Mesendoderm (in vitro differentiated cells): ENCODE measurements at regions not wholly inside any gene's neighbourhood (a gene's known extent, or its start where the extent isn't known, plus 50 kb on each side); places are given as distances from the start of the nearest gene placed in this dataset. TPM values are rescaled to one million over a fixed set of nuclear protein-coding genes. Genes with fewer than 3 reads are reported as not detected.

Experiments
- DNase-seq: peaks from one replicate; pipeline ENCODE4 v3.0.0; 2013
- H2AK5ac ChIP-seq: 2 replicates; pipeline ENCODE4 v1.6.1; 2013; ENCODE audit warnings: low read length, inconsistent platforms
- H2BK120ac ChIP-seq: 2 replicates; pipeline ENCODE4 v1.6.1; 2013; ENCODE audit warnings: low read depth, mild to moderate bottlenecking, low read length, moderate library complexity, mixed read lengths
- H2BK15ac ChIP-seq: replicated peaks from 2 replicates; pipeline ENCODE4 v1.6.1; 2013; ENCODE audit warnings: low read depth, mild to moderate bottlenecking, moderate library complexity
- H2BK5ac ChIP-seq: 2 replicates; pipeline ENCODE4 v1.6.1; 2013; ENCODE audit warnings: low read length, inconsistent platforms
- H3K18ac ChIP-seq: 2 replicates; pipeline ENCODE4 v1.6.1; 2013; ENCODE audit warnings: mild to moderate bottlenecking, low read length, mixed read lengths
- H3K23ac ChIP-seq: one replicate; pipeline ENCODE4 v1.6.1; 2013; ENCODE audit warnings: low read length
- H3K27ac ChIP-seq: 2 replicates; pipeline ENCODE4 v1.5.1; 2013; ENCODE audit warnings: low read depth, mild to moderate bottlenecking, inconsistent platforms, low read length, moderate library complexity
- H3K27me3 ChIP-seq: 2 replicates; pipeline ENCODE4 v1.6.1; 2013; ENCODE audit warnings: low read length, control low read depth, mild to moderate bottlenecking, inconsistent platforms; ENCODE audit not compliant: insufficient read depth, poor library complexity
- H3K36me3 ChIP-seq: 2 replicates; pipeline ENCODE4 v1.6.1; 2013; ENCODE audit warnings: low read length, inconsistent platforms; ENCODE audit not compliant: control insufficient read depth, insufficient read depth
- H3K4ac ChIP-seq: one replicate; pipeline ENCODE4 v1.6.1; 2013; ENCODE audit warnings: low read depth, mild to moderate bottlenecking, low read length, moderate library complexity
- H3K4me1 ChIP-seq: 2 replicates; pipeline ENCODE4 v1.6.1; 2013; ENCODE audit warnings: low read depth, low read length, inconsistent platforms; ENCODE audit not compliant: control insufficient read depth
- H3K4me2 ChIP-seq: 2 replicates; pipeline ENCODE4 v1.6.1; 2013; ENCODE audit warnings: low read length
- H3K4me3 ChIP-seq: 2 replicates; pipeline ENCODE4 v1.5.1; 2013; ENCODE audit warnings: mild to moderate bottlenecking, low read length
- H3K56ac ChIP-seq: one replicate; pipeline ENCODE4 v1.6.1; 2013; ENCODE audit warnings: low read length
- H3K79me1 ChIP-seq: 2 replicates; pipeline ENCODE4 v1.6.1; 2013; ENCODE audit warnings: low read length, inconsistent platforms
- H3K79me2 ChIP-seq: 2 replicates; pipeline ENCODE4 v1.6.1; 2013; ENCODE audit warnings: mild to moderate bottlenecking, low read length; ENCODE audit not compliant: control insufficient read depth, insufficient read depth
- H3K9ac ChIP-seq: 2 replicates; pipeline ENCODE4 v1.6.1; 2013; ENCODE audit warnings: low read length, inconsistent platforms
- H4K5ac ChIP-seq: one replicate; pipeline ENCODE4 v1.6.1; 2013; ENCODE audit warnings: low read length
- H4K8ac ChIP-seq: one replicate; pipeline ENCODE4 v1.6.1; 2013; ENCODE audit warnings: low read depth, mild to moderate bottlenecking, control low read depth, low read length, moderate library complexity
- WGBS: extraction: QIAGEN DNeasy Blood & Tissue Kit; methylation state at CpG from one replicate; pipeline ENCODE4 v1.1.7; 2013; ENCODE audit warnings: low lambda C conversion rate, missing lambda C conversion rate; ENCODE audit not compliant: insufficient coverage; ENCODE audit errors: extremely low coverage; 5-methylcytosine and 5-hydroxymethylcytosine counted together
- small RNA-seq: library from polyadenylated mRNA; stranded (forward); fragments of <200 nt; extraction: miRNeasy Mini kit (QIAGEN cat#:217004); gene quantifications from one replicate; pipeline ENCODE3, GENCODE V24; 2013; ENCODE audit not compliant: insufficient read depth

DNA sequence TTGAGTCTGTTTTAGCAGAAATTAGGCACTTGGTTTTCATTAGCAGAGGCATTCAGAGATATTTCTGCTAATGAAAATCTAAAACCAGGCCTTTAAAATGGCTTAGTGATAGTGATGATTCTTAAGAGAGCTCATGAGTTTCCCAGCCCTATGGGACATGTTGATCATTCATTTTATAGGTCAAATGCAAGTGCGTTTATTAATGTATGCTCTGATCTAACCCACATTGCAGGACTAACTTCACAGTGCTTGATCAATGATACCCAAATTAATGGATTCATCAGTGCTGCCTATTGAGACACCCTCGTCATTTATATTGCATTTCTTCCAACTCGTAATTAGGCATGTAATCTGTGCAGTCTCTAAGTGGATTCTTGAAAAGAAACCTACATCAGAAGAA is 54.7 kb upstream of the ETAA1 start:
- no peak overlapping the region for H2BK5ac ChIP-seq
- H3K4me1 ChIP-seq, result no peaks in the 10 kb centered on the region
- no peak overlapping the region for H4K5ac ChIP-seq
- no peak overlapping the region for H2BK15ac ChIP-seq
- WGBS, result no CpG with 5 or more reads among the region's 3 CpGs
- H3K4me2 ChIP-seq, result no peak overlapping the region
- no peak overlapping the region for H2BK120ac ChIP-seq
- H4K8ac ChIP-seq, result no peak overlapping the region
- DNase-seq, result no peak
- H3K4ac ChIP-seq, result no peak overlapping the region
- no peaks in the 10 kb centered on the region for H3K79me2 ChIP-seq
- H3K9ac ChIP-seq, result no peak overlapping the region
- no peaks in the 10 kb centered on the region for H3K79me1 ChIP-seq
- no peak overlapping the region for H3K18ac ChIP-seq
- H3K56ac ChIP-seq, result no peak overlapping the region
- no peak overlapping the region for H3K27ac ChIP-seq
- H3K23ac ChIP-seq, result no peak overlapping the region
- H3K4me3 ChIP-seq, result no peak overlapping the region
- no peaks in the 10 kb centered on the region for H3K27me3 ChIP-seq
- no peaks in the 10 kb centered on the region for H3K36me3 ChIP-seq
- H2AK5ac ChIP-seq, result no peak overlapping the region

DNA sequence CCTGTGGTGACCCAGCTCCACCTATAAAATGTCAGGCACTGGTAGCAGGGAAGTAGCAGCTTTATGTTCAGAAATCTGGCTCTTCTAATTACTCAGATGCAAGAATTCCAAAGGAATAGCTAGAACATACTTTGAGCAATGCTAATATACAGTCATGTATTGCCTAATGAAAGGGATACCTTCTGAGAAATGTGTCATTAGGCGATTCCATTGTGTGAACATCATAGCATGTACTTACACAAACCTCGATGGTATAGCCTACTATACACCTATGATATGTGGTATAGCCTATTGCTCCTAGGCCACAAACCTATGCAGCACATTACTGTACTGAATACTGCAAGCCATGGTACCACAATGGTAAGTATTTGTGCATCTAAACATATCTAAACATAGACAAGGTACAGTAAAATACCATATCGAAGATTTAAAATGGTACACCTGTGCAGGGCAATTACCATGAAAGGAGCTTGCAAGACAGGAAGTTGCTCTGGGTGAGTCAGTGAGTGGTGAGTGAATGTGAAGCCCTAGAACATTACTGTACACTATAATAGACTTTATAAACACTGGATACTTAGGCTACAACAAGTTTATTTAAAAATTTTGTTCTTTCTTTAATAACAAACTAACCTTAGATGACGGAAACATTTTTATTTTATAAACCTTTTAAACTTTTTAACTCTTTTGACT is 50.3 kb upstream of the ETAA1 start:
- no peaks in the 10 kb centered on the region for H3K27me3 ChIP-seq
- no peak overlapping the region for H2BK5ac ChIP-seq
- no peak overlapping the region for H2AK5ac ChIP-seq
- no peak overlapping the region for H2BK15ac ChIP-seq
- no peak overlapping the region for H3K4me3 ChIP-seq
- H2BK120ac ChIP-seq, result no peak overlapping the region
- no peak overlapping the region for H4K5ac ChIP-seq
- H3K36me3 ChIP-seq, result no peaks in the 10 kb centered on the region
- H3K79me1 ChIP-seq, result no peaks in the 10 kb centered on the region
- no peak overlapping the region for H4K8ac ChIP-seq
- 100% methylated on average over 1 of the region's 4 CpGs for WGBS
- H3K27ac ChIP-seq, result no peak overlapping the region
- H3K79me2 ChIP-seq, result no peaks in the 10 kb centered on the region
- no peaks in the 10 kb centered on the region for H3K4me1 ChIP-seq
- no peak for DNase-seq
- H3K9ac ChIP-seq, result no peak overlapping the region
- H3K18ac ChIP-seq, result no peak overlapping the region
- no peak overlapping the region for H3K56ac ChIP-seq
- no peak overlapping the region for H3K23ac ChIP-seq
- H3K4ac ChIP-seq, result no peak overlapping the region
- H3K4me2 ChIP-seq, result no peak overlapping the region

Small RNA genes in the stretch of these regions (small RNA-seq; reads per million reads assigned to genes)
- gene AC009474.2, result not detected
